Dendritic cell treated with granulocyte-macrophage colony-stimulating factor and Interleukin-4, amounts not matched to agents 40 ng/mL and 50 ng/mL, for 4 days (primary cell): ENCODE measurements at regions not wholly inside any gene's neighbourhood (a gene's known extent, or its start where the extent isn't known, plus 50 kb on each side); places are given as distances from the start of the nearest gene placed in this dataset.

Source experiments
- H3K27ac Mint-ChIP-seq: one replicate; pipeline ENCODE4 v1.8.0; 2022; ENCODE audit warnings: mild to moderate bottlenecking, mixed read lengths
- H3K27me3 Mint-ChIP-seq: one replicate; pipeline ENCODE4 v1.8.0; 2022; ENCODE audit warnings: mild to moderate bottlenecking, mixed read lengths
- H3K36me3 Mint-ChIP-seq: one replicate; pipeline ENCODE4 v1.8.0; 2022; ENCODE audit warnings: low read depth, mixed read lengths
- H3K4me1 Mint-ChIP-seq: one replicate; pipeline ENCODE4 v1.8.0; 2022; ENCODE audit warnings: low read depth, mixed read lengths
- H3K4me3 Mint-ChIP-seq: one replicate; pipeline ENCODE4 v1.8.0; 2022; ENCODE audit warnings: mild to moderate bottlenecking, moderate library complexity, mixed read lengths
- H3K9me3 Mint-ChIP-seq: one replicate; pipeline ENCODE4 v1.8.0; 2022; ENCODE audit warnings: mixed read lengths
- intact Hi-C: fragments of 100-400 bp; cut with micrococcal nuclease; formaldehyde crosslinking; loops from one replicate; pipeline ENCODE4 v1.15.0; 2022

DNA sequence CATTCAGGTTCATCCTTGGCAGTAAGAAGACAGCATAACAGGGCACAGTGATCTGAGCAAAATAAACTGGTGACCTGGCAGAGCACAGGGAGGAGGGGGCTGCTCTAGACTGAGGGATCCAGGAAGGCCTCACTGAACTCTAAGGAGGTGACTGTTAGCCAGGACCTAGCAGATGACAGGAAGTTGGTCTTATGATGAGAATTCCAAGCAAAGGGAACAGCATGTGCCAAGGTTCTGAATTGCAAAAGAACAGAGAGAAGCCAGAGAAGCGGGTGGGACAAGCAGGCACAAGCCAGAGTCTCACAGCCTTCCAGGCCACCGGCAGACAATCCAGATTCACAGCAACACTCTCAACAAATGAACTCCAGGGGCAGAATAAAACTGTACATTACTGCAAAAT lies 152.7 kb upstream of the PTPRM start:
- Mint-ChIP-seq H3K27ac (no peak overlapping the region), H3K27me3 (no peaks in the 10 kb centered on the region), H3K36me3 (no peaks in the 10 kb centered on the region), H3K4me1 (no peaks in the 10 kb centered on the region), H3K9me3 (no peaks in the 10 kb centered on the region), H3K4me3 (no peak overlapping the region)
- intact Hi-C loops: no loop called here

DNA sequence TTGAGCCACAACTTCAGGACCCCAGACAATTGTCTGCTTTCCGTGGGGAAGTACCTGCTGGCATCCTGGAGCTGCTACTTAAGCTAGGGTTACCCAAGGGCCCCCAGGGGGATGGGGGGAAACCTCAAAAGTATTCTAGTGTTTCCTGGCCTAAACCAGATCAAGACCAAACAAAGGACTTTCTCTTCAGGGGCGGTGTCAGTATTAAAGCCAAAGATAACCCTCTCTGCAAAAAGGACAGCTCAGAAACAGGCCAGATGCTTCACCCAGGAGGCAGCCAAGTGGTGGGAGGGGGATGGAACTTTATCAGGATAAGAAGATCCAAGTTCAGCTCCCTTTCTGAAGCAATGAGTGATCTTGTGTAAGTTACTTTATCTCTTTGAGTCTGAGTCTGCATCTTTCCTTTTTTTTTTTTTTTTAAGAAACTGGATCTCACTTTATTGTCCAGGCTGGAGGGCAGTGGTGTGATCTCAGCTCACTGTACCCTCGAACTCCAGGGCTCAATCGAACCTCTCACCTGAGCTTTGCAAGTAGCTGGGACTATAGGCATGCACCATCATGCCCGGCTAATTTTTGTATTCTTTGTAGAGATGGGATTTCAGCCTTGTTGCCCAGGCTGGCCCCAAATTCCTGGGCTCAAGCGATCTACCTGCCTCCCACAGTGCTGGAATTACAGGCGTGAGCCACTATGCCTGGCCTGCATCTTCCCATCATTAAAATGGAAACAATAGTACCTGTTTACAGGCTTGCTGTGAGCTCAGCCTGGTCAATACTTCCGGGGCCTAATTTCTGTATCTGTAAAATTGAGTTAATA lies 151.8 kb upstream of the PTPRM start:
- Mint-ChIP-seq H3K4me1 (no peaks in the 10 kb centered on the region), H3K4me3 (no peak overlapping the region), H3K27me3 (no peaks in the 10 kb centered on the region), H3K27ac (no peak overlapping the region), H3K9me3 (no peaks in the 10 kb centered on the region), H3K36me3 (no peaks in the 10 kb centered on the region)
- intact Hi-C loops: no loop called here

DNA sequence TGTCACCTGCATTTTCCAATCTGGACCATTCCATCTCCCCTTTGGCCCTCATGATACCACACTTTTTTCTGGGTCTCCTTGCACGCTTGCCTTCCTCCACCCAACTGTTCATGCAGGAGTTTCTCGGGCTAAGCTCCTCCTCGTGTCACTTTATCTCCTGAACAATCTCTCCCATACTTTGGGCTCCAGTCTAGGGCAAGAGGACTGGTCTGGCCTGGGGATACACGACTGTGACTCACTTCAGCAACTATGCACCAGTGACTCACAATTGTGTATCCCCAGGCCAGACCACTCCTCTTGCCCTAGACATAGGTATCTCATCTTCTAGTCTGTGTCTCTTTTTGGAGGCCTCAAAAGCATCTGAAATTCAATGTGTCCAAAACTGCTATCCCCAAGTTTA lies 149.4 kb upstream of the PTPRM start:
- intact Hi-C loops: no loop called here
- H3K27me3 Mint-ChIP-seq: no peaks in the 10 kb centered on the region
- no peaks in the 10 kb centered on the region for H3K36me3 Mint-ChIP-seq

DNA sequence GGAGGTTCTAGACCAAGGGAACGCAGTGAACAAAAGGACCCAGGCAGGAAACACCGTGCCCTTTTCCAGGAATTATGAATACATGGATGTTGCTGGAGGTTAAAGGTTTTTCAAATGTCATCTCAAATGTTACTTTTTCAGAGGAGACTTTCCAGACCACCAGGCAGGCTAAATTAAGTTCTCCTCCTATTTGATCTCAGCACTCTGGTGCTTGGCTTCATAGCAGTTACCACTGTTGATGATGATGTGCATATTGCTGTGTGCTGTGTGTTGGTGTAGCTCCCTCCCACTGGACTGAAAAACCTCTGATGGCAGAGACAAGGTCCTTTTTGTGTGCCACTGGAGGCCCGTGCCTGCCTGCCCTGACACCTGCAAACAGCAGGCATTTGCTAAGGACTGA lies 137.3 kb upstream of the PTPRM start:
- no peaks in the 10 kb centered on the region for H3K27me3 Mint-ChIP-seq
- H3K36me3 Mint-ChIP-seq: no peaks in the 10 kb centered on the region
- H3K4me3 Mint-ChIP-seq: no peak overlapping the region
- H3K27ac Mint-ChIP-seq: no peak overlapping the region
- no peaks in the 10 kb centered on the region for H3K4me1 Mint-ChIP-seq
- H3K9me3 Mint-ChIP-seq: no peaks in the 10 kb centered on the region
- intact Hi-C loops: loop anchor here (5.0 kb wide), 1 partner anchor 38 kb away; no protein-coding TSS in a partner anchor

More for the DNA sequence above, 149.4 kb upstream of the PTPRM start:
- Mint-ChIP-seq H3K4me3 (no peak overlapping the region), H3K4me1 (no peaks in the 10 kb centered on the region), H3K27ac (no peak overlapping the region), H3K9me3 (no peaks in the 10 kb centered on the region)

DNA sequence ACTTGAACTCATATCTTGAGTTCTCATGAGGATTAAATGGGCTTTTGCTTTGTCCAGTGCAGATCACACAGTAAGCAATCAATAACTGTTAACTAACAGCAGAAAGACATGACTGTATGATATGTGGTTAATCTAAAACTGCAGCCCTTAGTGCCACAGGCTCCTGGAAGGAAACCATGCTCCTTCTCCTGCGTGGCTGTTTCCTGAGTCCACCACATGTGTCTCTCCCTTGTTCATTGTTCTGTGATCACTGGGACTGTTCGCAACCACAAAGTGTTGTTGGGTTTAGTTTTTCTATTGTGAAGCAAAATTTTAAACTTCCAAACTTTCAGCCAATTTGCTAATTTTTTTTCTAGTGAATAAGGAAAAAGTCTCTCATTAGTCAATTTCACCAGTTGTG lies 130.9 kb upstream of the PTPRM start:
- Mint-ChIP-seq H3K27ac (no peak overlapping the region), H3K27me3 (no peaks in the 10 kb centered on the region), H3K9me3 (no peaks in the 10 kb centered on the region), H3K36me3 (no peaks in the 10 kb centered on the region), H3K4me1 (no peaks in the 10 kb centered on the region), H3K4me3 (no peak overlapping the region)
- intact Hi-C loops: no loop called here

DNA sequence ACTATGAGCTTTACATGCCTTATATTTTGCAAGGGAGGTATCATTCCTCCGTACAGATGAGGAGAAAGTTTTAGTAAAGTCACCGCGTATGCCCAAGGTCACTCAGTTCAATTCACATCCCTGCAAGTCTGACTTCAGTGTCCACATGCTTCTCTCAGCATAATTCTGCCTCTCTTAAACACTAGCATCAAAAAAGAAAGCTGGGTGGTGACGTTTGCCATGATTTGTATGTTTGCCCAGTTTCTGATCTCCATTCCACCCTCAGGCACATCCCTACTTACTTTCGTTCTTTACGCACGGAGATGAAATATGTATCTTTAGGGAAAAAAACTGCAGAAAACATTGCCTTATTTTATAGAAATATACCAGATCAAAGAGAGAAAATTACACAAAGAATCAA lies 129.2 kb upstream of the PTPRM start:
- intact Hi-C loops: no loop called here
- Mint-ChIP-seq H3K4me1 (no peaks in the 10 kb centered on the region), H3K9me3 (no peaks in the 10 kb centered on the region), H3K27me3 (no peaks in the 10 kb centered on the region), H3K27ac (no peak overlapping the region), H3K36me3 (no peaks in the 10 kb centered on the region), H3K4me3 (no peak overlapping the region)

DNA sequence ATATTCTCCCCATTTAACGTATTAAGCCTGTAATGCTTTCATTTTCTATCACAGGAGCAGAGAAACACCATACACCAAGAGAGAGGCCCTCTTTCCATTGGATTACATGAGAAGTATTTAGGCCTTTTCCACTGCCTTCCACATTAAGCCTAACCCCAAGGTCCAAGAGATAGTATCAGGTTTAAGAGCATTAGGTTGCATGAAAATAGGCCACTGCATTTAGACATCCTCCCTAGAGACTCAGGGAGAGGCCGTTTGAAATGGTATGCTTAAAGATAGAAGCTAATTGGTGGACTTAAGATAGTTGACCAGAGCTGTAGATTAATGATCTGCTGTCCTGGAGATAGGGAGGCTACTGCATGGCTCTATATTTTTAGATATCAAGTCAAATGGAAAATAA lies 128.5 kb upstream of the PTPRM start:
- intact Hi-C loops: no loop called here
- no peak overlapping the region for H3K27ac Mint-ChIP-seq
- no peaks in the 10 kb centered on the region for H3K4me1 Mint-ChIP-seq
- H3K36me3 Mint-ChIP-seq: no peaks in the 10 kb centered on the region
- no peaks in the 10 kb centered on the region for H3K9me3 Mint-ChIP-seq
- H3K4me3 Mint-ChIP-seq: no peak overlapping the region
- no peaks in the 10 kb centered on the region for H3K27me3 Mint-ChIP-seq

DNA sequence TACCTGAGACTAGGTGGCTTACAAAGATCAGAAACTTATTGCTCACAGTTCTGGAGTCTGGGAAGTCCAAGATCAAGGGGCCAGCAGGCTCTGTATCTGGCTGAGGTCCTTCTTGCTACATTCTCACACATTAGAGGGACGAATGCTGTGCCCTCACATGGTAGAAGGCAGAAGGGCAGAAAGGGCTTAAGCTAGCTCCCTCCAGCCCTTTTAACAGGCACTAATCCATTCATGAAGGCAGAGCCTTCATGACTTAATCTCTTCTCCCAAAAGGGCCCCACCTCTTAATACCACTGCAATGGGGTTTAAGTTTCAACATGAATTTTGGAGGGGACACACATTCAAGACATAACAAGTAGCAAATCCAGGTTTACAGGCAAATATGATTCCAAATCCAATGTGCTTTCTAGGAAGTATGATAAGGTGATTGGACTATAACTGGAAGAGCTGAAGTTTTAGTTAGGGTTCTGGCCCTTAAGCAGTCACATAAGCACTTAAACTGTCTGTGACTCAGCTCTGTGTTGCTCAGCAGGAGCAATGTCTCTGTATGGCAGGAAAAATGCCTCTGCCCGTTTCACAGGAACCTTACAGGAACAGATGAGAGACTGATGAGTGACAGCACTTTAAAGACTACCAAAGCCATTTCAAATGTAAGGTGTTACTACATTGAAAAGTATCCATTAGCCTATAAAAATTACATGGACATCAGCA lies 119.6 kb upstream of the PTPRM start:
- no peaks in the 10 kb centered on the region for H3K9me3 Mint-ChIP-seq
- no peaks in the 10 kb centered on the region for H3K27me3 Mint-ChIP-seq
- intact Hi-C loops: no loop called here
- H3K4me1 Mint-ChIP-seq: no peaks in the 10 kb centered on the region
- H3K27ac Mint-ChIP-seq: no peak overlapping the region
- no peak overlapping the region for H3K4me3 Mint-ChIP-seq
- no peaks in the 10 kb centered on the region for H3K36me3 Mint-ChIP-seq

DNA sequence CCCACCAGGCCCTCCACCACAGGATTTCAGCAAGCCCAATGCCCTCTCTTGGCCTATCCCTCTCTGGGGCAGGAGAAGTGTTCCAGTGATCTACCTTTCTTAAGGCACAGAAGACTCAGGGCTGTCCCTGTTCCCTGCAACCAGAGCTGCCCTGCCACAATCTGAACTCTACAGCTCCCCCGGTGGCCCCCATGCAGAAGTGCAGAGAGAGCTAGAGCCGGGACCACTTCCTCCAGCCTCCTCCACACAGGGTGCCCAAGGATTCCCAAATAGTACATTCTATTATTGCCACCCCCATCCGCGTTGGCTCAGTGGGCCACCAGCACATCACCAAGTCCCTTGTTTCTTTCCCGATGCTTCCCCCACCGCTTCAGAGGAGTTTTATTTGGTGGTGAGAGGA lies 114.8 kb upstream of the PTPRM start:
- H3K4me3 Mint-ChIP-seq: no peak overlapping the region
- no peaks in the 10 kb centered on the region for H3K27me3 Mint-ChIP-seq
- no peaks in the 10 kb centered on the region for H3K9me3 Mint-ChIP-seq
- intact Hi-C loops: no loop called here
- no peaks in the 10 kb centered on the region for H3K36me3 Mint-ChIP-seq
- H3K4me1 Mint-ChIP-seq: no peaks in the 10 kb centered on the region
- H3K27ac Mint-ChIP-seq: no peak overlapping the region

DNA sequence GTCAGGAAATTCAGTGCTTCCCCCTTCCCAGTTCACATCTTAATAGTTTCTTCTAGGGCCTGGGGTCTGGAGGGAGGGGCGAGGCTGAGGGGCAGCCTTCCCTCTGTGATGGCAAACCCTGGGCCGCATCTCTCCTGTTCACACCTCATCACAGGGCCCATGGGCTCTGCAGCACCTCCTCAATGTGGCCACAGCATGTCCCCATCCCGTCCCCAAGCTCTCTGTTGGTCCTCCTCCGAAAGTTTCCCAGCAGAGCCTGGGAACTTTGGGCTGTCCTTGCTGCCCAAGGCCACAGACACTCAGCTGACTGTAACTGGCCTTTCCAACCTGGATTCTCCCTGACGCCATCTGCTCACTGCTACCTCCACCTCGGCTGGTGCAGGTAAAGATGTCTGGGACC lies 112.7 kb upstream of the PTPRM start:
- Mint-ChIP-seq H3K9me3 (no peaks in the 10 kb centered on the region), H3K4me3 (no peak overlapping the region), H3K36me3 (no peaks in the 10 kb centered on the region), H3K27ac (no peak overlapping the region), H3K4me1 (no peaks in the 10 kb centered on the region), H3K27me3 (no peaks in the 10 kb centered on the region)
- intact Hi-C loops: no loop called here

DNA sequence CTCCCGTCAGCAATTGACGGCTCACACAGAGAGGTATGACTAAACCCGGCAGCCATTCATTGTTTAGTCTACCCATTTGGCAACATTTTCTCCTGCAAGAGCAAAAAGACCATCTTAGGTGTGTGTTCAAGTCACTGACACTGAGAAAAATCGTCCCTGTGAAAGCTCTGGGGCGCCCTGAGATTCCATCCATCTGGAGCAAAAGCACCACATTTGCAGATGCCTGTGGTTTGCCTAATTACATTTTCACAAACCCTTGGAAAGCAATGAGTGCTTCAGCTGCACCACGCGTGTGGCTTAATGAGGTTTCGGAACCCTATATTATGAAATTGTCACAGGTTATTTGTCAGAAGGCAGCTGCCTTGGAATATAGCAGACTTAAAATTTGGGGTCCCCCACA lies 110.7 kb upstream of the PTPRM start:
- Mint-ChIP-seq H3K4me1 (no peaks in the 10 kb centered on the region), H3K36me3 (no peaks in the 10 kb centered on the region), H3K9me3 (no peaks in the 10 kb centered on the region), H3K27ac (no peak overlapping the region), H3K27me3 (no peaks in the 10 kb centered on the region), H3K4me3 (no peak overlapping the region)
- intact Hi-C loops: no loop called here

DNA sequence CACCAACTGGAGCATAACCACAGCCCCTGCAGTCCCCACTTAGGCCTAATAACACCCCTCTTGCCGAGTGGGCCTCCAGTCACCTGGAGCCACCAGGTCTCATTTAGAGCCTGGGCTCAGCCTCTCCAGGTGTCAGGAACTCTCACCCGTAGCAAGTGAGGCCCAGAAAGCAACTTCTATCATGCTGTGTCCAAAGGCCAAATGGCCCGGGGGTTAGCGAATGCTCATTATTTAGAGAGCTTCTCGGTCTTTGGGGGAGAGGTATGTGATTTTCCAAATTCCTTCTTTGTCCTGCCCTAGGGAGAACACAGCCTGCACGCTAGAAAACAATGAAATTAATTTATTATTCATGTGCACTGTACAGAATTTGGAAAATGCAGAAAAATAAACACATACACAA lies 109.9 kb upstream of the PTPRM start:
- Mint-ChIP-seq H3K4me1 (no peaks in the 10 kb centered on the region), H3K36me3 (no peaks in the 10 kb centered on the region), H3K9me3 (no peaks in the 10 kb centered on the region), H3K27ac (no peak overlapping the region), H3K4me3 (no peak overlapping the region), H3K27me3 (no peaks in the 10 kb centered on the region)
- intact Hi-C loops: no loop called here

DNA sequence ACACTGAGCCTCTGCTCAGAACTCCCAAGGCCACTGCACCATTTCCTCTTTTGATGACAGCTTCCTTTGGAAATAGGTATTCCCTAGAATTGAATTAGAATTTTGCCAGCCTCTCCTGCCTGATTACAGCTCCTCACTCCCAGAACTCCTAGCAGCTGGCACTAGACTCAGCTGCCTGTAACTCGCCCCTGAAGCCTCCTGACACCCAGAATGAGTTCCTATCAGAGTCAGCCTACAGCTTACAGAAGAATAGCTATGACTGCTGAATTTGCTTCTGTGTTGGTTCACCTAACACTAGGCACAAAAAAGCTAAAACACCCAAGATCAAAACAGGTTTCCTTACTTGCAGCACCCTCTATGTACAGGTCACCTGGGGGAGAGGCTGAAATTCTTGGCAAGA lies 108.2 kb upstream of the PTPRM start:
- intact Hi-C loops: no loop called here

DNA sequence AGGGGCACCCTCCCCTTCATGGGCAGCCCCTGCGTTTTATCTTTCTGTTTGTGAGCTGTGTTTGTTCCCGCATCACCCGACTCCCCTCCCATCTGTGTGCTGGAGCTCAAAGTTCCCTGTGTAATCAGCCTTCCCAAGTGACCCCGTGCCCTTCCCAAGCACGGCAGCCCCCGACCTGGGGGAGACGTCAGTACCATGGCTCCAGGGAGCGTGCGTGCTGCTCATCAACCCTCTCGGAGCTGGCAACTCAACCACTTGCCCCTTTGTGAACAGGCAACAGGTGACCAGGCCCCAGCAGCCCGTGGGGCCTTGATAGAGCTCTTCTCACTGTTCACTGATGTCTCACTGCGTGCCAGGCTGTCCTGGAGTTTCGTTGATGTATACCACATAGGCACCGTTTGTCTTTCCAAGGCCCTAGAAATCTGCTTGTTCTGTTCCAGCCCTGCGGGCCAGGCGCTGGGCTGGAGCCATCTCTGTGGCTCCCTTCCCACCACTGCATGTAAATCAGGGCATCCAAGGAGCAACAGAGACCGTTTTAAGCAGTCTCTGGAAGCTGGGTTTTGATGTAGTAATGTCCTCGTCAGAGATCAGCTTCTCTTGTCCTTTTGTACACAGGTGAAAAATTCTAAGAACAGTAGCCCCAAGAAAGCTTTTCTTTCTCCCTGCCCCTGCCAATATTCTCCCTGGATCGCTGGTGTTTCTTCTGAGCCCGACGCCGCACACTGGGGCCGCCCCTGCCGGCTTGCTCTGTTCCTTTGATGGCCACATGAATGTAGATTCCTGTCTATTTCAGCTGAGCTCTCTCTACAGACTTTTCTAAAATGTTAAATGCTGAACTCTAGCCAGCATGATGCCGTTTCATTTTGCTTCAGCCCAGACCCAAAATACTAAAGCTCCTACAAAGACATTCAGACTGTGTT lies 107.0 kb upstream of the PTPRM start:
- Mint-ChIP-seq H3K4me3 (no peak overlapping the region), H3K36me3 (no peaks in the 10 kb centered on the region), H3K4me1 (no peaks in the 10 kb centered on the region), H3K9me3 (no peaks in the 10 kb centered on the region), H3K27ac (no peak overlapping the region), H3K27me3 (no peaks in the 10 kb centered on the region)
- intact Hi-C loops: no loop called here

More for the DNA sequence above, 108.2 kb upstream of the PTPRM start:
- H3K27me3 Mint-ChIP-seq: no peaks in the 10 kb centered on the region
- no peak overlapping the region for H3K4me3 Mint-ChIP-seq
- H3K27ac Mint-ChIP-seq: no peak overlapping the region
- no peaks in the 10 kb centered on the region for H3K4me1 Mint-ChIP-seq
- H3K9me3 Mint-ChIP-seq: no peaks in the 10 kb centered on the region
- H3K36me3 Mint-ChIP-seq: no peaks in the 10 kb centered on the region
